ENCODE measurements at regions not wholly inside any gene's neighbourhood (a gene's known extent, or its start where the extent isn't known, plus 50 kb on each side); places are given as distances from the start of the nearest gene placed in this dataset.

GRCh38 chr3:153619268-153619667 lies 457.2 kb downstream of the RAP2B start:
- TF ChIP-seq CTCF (IDR thresholded peaks at IDR 0.05 in 8 of 11, conservative IDR thresholded peaks at IDR 0.05 in 3 of 11) (no peak), POLR2A (IDR thresholded peaks at IDR 0.05) (no peak)

Measured in spleen (tissue), 7 donors.